NCI-H2107 treated with DMSO at 0.1 percent for 48 hours (cell line): ENCODE measurements at regions not wholly inside any gene's neighbourhood (a gene's known extent, or its start where the extent isn't known, plus 50 kb on each side); places are given as distances from the start of the nearest gene placed in this dataset.

Source experiments
- DNase-seq: peaks from one replicate; lab custom pipeline; 2025; ENCODE audit not compliant: unreplicated experiment; lab: John Stamatoyannopoulos, UW

DNA sequence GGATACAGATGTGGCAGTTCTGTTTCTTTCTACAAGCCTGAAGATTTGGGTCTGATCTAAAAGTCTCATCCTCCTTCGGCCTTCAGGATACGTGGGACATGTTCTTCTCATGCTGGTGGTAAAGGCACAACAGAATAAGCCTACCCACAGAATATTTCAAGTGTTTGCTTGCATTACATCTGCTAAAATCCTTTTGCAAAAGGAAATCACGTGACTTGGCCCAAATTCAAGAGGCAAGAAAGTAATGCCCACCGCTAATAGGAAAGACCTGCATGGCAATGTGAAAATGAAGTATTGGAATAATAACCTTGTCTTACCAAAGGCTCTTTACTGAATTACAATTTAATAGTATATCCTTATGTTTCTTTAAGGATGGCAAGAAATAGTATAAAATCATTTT lies 439.9 kb upstream of the TGFBR2 start:
- no peak for DNase-seq

DNA sequence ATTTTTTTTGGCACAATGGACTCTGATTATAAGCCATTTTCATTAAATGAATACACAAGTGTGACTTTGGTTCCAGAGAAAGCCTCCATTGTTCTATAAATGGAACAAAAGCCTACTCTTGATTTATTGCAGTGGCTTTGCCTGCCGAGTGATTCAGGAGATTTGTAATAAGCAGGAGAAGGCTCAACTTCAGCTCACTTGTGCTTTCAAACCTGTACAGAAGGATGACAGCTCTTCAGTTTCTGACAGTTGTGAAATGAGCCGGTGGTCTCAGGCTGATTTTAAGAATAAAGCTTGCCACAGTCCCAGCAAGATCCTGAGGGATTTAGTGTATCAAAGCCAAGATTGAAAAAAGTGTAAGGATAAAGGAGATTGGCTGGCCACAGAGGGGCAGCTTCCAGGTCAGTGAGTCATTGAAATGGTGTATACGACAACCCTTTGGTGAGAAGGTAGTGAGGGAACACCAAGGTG lies 438.8 kb upstream of the TGFBR2 start:
- DNase-seq, result no peak

DNA sequence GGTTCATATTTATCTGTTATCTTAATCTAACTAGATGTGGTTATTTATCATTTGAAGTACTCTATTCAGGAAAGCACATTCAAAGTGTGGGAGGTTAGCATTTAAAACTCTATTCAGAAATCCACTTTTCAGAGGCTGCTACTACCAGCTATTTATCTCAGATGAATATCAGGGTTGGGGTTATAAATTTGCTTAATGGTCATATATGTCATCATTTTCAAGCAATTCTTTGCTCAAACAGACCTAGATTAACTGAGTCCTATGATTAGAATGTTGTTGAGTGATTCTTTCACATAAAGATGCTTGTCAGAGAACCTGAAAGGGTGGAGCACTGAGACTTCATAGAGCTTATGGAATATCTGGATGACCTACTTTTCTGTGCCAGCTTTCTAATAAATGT lies 436.9 kb upstream of the TGFBR2 start:
- no peak for DNase-seq

DNA sequence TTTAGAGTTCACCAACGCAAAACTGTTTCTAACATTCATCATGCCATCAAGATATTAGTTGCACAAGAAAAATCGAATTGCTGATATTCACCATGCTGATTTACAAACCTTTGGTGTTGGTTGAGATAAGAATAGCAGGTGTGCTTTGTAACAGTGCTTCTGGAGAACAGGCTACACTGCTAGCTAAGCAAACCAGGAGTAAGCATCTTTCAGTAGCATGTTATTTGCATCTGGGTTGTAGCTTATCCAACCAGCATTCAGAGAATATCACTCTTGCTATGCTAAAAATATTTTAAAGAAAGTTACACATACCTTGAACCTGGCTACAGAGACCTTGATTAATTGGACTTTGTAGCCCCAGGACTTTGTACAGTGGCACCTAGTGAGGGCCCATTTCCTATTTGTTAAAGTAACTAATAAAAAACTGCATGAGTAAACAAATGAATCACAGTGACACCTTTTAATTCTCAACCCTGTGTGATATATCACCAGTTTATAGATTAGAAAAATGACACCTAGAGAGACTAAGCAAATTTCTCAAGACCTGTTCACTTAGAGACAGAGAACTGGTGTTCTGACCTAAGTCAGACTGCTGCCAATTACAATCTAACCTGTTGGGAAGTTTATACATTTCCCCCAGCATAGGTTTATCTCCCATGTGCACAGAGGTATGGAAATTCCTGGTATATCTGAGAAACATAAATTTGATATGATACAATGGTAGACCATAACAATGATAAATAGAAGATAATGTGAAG lies 435.5 kb upstream of the TGFBR2 start:
- DNase-seq, result no peak

DNA sequence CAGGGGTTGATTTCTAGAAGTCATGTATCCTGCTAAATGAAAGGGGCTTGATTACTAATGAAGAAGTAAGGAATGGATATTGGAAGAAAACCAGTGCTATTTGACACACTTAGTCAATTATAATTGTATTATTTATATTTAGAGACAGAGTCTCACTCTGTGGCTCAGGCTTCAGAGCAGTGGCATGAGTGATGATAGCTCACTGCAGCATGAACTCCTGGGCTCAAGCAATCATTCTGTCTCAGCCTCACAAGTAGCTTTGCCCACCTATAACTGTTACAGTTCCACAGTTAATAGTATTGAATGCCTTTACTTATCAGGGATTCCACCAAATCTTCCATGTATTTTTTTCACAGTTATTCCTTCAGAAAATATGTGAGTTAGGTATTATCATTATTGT lies 432.0 kb upstream of the TGFBR2 start:
- no peak for DNase-seq

DNA sequence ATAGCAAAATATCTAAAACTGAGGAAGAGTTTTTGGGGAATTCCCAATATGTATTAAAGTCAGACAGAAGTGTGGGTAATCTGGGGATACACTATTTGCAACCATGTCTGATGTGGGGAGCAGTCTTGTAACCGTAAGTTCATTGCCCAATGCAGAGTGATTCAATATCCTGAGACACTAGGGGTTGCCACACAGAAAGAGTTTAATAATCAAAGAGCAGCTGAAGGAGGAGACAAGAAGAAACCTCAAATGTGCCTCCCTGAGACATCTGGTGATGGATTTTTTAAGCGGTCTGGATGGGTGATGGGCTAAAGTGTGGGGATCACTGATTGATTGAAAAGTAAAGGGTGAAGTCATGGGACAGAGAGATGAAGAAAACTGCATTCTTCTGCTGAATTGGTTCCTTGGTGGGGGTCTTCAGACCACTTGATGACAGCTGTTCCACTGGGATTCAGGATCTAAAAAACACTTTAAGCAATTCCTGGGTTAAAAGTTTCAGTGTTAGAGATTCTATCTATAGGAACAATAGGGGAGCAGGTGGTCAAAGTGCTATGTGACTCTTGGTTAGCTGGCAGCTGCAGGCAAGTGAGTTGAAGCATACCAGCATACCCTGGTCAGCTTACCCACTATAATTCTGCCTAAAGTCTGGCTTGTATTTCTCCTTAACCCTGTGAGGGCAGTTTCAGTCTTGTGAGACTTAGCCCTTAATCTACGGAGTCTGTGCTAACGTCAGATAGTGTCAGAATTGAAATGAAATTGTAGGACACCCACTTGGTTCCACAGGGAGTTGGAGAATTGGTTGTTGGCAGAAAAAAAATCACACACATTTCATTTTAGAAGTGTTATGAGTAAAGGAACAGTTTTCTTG lies 425.9 kb upstream of the TGFBR2 start:
- DNase-seq, result no peak

DNA sequence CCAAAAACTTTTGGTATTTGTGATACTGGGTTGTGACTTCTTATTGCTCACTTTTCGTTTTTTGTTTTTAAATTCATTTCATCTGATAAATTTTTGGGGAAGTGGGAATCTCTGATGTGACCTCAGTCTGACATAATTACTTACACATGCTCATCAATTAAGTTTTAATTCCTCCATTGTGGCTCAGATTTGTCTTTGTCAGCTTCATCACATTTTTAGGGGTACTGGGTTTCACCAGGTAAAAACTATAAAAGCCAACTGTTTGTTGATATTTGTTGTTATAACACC lies 425.3 kb upstream of the TGFBR2 start:
- no peak for DNase-seq

DNA sequence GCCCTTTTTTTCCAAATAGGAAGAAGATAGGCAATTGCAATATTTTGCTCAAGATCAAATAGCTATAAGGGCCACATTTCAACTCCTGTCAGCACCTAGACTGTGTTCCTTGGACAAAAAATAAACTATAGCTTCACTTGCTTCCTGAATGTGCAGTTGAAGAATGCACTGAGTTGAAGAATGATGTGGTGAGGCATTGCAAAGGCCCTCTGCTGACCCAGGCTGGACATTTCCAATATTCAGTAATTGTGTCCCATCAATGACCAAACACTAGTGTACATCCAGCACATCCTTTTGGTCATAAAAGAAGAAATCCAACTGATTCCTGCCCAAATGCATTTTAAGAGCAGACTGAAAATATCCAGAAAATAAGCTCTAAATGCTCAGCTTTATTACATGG lies 424.8 kb upstream of the TGFBR2 start:
- no peak for DNase-seq

DNA sequence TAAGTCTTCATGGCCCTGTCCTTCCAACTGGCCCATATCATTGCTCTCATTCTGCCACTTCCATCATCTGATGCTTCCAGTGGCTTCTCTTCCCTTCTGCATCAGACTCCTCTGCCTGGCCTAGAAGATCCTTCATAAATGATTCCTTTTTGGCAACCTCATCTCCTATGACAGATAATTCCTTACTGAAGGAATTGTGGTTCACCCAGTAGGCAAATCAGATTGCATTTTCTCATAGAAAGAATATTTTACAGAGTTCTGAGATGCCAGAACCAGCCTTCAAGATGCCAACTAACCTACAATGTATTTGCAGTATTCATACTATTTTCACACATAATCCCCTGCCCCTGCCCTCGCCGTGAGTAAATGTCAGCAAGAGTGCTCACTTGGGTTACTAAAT lies 423.0 kb upstream of the TGFBR2 start:
- no peak for DNase-seq

DNA sequence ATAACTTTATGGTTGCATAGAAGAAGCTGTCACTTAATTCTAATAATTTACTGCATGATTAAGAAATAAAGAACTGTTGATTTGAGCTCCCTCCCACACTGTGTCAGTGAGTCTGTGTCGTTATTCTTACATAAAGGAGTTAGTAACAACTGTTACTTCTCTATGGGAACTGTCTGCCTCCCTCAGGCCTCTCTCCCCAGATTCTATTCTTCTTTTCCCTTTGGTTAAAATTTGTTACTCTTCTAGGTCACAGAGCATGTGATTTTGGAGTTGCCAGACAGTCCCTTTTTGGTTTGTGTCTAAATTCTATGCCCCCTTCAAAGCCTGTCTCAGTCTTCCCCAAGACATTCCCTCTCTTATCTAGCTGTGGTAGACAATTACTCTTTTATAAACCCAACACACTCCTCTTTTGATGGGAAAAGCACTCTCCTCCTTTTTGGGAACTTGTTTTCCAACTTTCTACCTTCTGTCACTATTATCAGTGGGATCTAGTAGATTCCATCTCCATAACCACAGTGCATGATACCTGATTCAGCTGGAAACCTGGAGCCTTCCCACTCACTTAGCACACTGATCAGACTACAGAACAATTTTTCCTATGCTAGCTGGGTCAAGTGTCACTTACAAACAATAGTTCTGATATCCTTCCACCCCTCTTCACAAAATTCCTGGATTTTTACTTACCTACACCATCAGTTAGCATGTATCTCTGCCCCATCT lies 422.1 kb upstream of the TGFBR2 start:
- DNase-seq, result no peak

DNA sequence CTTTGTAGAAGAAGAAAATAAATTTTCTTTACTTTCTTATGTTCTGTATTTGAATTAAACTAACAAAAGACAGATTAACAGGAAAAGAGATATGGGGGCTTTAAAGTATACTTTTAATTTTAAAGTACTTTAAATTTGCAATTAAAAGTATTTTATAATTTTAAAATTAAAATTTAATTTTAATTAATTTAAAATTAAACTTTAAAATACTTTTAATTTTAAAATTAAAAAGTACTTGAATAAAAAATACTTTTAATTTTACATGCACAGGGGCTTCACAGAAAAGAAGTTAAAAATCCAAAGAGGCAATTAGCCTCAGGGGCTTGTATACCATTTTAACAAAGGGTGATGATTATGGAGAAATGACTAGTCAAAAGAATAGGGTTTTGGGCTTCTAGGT lies 420.5 kb upstream of the TGFBR2 start:
- no peak for DNase-seq

DNA sequence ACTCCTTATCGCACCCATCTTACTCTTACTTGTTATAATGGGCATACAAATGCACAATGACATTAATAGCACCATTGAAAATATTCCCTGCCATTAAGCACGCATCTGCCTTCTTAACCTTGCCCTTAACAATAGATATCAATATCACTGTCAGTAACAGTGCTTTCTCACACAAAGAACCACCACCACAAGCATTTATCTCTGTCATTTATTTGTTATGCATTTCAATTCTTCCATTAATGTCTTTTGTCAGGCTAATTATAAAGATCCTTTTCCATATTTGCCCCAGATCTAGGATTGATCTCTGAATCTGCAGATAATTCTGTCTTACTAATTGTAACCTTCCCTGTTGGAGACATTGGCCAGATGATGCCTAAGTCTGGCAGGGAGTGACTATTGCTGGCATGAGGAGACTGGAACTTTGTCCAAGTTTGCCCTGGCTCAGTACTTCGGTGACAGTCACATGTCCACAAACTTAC lies 419.6 kb upstream of the TGFBR2 start:
- DNase-seq, result no peak

DNA sequence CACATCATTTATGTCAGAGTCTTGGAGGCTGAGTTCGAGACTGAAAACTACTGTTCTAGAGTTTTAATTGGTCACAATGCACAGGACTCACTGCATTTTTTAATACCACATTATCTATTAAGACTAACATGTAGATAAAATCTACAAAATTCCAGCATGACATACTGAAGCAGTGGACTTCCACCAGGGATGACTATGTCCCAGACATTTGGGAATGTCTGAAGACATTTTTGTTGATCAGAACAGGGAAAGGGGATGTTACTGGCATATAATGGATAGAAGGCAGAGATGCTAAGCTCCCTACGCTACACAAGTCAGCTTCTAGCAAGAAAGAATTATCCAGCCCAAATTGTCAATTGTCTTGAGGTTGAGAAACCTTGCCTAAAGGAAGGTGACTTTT lies 419.0 kb upstream of the TGFBR2 start:
- no peak for DNase-seq

DNA sequence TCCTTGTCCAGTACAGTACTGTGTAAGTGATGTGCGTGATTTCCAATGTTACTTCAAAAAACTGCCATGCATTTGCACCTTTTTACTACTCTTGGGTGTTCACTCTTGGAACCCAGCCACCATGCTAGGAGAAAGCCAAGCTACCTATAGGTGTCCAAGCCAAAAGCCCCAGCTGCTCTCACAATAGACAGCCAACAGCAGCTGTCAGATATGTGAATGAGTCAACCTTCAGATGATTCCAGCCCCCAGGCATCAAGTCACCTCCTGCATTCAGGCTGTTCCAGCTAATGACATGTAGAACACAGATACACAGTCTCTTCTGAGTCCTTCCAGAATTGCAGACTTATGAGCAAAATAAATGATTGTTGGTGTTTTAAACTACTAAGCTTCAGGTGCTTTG lies 417.7 kb upstream of the TGFBR2 start:
- DNase-seq, result no peak

DNA sequence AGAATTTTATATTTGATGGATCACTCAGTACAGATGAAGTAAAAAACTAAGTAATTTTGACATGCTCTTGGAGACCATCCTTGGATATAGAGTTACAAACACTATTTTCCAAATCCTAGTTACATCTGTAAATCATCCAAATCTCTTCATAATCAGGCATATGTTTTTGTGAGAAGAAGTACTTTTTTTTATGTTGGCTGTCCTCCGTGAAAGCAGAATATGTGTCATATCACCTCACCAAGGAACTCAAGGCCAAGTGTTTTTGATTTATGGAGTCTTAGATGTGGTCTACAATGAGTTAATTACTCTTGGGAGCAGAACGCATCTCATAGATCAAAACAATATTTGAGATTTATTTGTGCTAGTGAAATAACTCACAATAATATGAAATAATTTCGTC lies 416.5 kb upstream of the TGFBR2 start:
- DNase-seq, result no peak

DNA sequence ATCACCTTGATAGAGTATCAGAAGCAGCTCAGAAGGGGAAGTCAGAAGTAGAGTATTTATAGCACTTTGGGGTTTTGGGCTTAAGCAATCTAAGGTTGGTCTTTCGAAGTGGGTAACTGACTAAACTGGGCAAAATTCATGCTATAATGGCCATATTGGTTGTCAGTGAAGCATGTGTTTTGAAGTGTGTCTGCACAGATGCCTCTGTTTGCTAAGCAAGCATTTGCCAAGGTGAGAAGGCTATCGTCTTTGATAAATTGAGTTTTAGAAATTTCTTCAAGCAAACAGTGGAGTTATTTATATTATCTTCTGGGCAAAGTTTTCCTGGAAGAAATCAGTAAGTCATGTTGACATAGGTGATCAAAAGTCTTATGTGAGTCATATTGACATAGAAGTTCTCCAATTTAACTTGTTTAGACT lies 412.8 kb upstream of the TGFBR2 start:
- DNase-seq, result no peak

DNA sequence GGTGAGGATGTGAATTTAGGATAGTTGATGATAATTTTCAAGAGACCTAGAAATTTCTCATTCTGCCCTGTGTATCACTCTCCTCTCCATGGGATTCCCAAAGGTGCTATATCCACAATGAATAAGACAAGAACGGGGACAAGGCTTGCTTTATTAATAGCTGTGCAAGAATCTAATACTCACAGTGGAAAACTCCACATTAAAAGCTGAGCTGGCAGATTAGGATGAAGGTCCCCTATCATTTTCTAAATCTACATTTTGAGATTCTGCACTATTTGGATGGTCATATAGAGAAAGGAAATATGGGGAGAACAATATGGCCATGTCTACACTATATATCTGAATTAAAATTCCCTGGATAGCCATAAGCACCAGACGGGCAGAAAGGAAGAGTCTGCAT lies 411.0 kb upstream of the TGFBR2 start:
- DNase-seq, result no peak

DNA sequence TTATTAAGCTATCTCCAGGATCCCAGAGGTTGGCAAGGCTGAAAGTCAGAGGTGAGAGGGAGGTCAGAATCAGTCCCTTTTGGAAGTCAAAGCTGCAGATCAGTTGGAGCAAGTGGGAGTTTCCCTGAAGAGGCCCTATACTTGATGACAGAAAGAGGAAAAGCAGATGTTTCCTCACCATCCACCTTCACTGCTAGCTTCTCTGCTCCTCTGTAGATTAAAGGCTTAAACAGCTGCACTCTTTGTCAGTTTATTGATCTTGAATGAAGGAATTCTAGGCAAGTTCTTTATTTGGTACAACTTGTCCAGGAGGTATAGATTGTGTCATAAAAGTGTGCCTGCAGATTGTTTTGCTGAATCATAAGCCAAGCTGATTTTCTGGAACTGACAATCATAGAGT lies 408.2 kb upstream of the TGFBR2 start:
- no peak for DNase-seq

DNA sequence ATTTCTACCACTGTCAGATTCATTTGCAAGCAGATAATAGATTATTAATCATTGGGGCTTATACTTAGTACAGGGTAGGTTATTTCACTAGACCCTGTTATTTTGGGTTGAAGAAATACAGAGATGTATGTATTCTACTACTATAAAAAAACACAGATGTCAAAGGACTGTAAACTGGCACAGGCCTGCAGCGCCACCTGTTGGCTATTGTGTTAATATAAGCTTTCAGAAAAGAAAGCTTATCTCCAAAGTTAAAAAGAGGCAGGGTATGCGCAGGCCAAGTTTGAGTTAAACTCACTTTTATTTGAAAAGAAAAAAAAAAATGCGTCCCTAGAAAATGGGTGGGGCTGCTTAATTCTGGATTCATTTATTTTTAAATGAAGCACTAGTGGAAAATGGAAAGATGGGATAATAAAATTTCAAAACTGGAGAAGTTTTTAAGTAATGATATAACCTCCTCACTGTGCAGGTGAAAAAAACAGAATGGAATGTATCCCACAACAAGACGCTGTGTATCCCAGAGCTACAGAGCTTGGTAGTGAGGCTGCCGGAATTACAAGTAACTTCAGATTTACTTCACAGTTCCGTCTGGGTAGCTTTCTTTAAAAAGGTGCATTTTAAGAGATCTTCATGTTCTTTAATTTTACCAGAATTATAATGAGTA lies 407.2 kb upstream of the TGFBR2 start:
- no peak for DNase-seq

DNA sequence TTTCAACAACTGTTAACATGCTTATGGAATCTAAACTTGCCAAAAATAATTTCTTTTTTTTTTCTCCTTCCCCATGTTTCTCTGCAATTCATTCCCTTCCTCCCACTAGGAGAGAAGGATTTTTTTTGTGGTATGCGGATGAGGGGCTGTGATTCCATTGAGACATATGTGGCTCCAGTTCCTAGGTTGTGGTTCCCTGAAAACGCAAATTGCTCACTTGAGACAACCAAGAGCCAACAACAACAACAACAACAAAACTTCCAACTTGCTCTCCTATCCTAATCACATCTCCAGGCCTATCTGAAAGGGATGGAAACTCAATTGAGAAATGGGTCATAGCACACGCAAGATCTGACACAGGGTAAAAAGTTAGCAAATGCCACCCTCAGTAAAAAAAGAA lies 406.5 kb upstream of the TGFBR2 start:
- DNase-seq, result no peak

DNA sequence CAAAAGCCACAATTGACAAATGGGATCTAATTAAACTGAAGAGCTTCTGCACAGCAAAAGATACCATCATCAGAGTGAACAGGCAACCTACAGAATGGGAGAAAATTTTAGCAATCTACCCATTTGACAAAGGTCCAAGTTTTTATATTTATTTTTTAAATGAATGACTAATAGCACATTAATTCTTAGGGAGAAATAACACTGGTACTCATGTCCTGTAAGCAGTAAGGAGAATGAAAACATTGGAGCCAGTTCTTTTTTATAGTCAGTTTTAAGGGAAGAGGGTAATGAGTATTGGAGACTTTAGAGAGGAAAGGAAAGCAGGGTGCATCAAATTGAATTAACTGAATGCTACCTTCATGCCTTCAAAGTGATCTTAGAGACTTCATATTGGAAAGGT lies 404.7 kb upstream of the TGFBR2 start:
- no peak for DNase-seq
